ENCODE measurements at regions not wholly inside any gene's neighbourhood (a gene's known extent, or its start where the extent isn't known, plus 50 kb on each side); places are given as distances from the start of the nearest gene placed in this dataset.

- no peak for TF ChIP-seq EP300 (IDR thresholded peaks at IDR 0.05; ENCODE audit: borderline replicate concordance)
- TF ChIP-seq TCF12 (IDR thresholded peaks at IDR 0.05; ENCODE audit: low read depth), result no peak
- no peak for TF ChIP-seq TAF1 (IDR thresholded peaks at IDR 0.05; ENCODE audit: low read depth)
- TF ChIP-seq YY1 (IDR thresholded peaks at IDR 0.05; ENCODE audit: low read depth), result no peak
- no peak for TF ChIP-seq FOXM1 (IDR thresholded peaks at IDR 0.05; ENCODE audit: borderline replicate concordance, low read depth)
- TF ChIP-seq TEAD4 (IDR thresholded peaks at IDR 0.05), result no peak
- TF ChIP-seq, protein P1, sequence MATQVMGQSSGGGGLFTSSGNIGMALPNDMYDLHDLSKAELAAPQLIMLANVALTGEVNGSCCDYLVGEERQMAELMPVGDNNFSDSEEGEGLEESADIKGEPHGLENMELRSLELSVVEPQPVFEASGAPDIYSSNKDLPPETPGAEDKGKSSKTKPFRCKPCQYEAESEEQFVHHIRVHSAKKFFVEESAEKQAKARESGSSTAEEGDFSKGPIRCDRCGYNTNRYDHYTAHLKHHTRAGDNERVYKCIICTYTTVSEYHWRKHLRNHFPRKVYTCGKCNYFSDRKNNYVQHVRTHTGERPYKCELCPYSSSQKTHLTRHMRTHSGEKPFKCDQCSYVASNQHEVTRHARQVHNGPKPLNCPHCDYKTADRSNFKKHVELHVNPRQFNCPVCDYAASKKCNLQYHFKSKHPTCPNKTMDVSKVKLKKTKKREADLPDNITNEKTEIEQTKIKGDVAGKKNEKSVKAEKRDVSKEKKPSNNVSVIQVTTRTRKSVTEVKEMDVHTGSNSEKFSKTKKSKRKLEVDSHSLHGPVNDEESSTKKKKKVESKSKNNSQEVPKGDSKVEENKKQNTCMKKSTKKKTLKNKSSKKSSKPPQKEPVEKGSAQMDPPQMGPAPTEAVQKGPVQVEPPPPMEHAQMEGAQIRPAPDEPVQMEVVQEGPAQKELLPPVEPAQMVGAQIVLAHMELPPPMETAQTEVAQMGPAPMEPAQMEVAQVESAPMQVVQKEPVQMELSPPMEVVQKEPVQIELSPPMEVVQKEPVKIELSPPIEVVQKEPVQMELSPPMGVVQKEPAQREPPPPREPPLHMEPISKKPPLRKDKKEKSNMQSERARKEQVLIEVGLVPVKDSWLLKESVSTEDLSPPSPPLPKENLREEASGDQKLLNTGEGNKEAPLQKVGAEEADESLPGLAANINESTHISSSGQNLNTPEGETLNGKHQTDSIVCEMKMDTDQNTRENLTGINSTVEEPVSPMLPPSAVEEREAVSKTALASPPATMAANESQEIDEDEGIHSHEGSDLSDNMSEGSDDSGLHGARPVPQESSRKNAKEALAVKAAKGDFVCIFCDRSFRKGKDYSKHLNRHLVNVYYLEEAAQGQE (IDR thresholded peaks at IDR 0.05; ENCODE audit: low read depth), result no peak
- TF ChIP-seq NFIC (IDR thresholded peaks at IDR 0.05), result no peak
- no peak for TF ChIP-seq MAX (IDR thresholded peaks at IDR 0.05)
Measured at GRCh38 chr13:57511603-57512002, 119.9 kb upstream of the PCDH17 start.

DNA sequence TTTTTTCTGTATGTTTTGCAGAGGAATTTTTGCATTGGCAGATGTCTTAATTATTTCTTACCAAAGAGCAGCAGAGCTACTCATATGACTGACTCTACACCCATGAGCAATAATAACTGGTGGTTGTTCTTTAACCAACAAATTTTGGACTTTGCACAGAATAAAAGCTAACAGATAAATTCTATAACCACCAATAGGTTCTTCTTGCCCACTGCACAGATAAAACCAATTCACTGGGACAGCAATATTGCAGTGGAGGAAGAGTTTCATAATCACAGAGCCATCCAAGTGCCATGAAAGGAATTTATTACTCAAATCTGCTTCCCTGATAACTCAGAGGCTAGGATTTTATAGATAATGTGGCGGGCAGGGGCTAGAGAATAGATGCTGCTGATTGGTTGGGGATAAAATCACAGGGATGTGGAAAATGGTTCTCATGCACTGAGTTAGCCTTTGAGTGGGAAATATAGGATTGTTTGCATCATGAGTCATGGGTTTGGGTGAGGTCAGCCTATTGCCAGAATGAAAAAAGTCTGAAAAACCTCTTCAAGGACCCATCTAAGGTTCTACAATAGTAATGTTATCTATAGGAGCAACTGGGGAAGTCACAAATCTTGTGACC, 104.3 kb upstream of the PCDH17 start:
- no peak for TF ChIP-seq TCF12 (IDR thresholded peaks at IDR 0.05; ENCODE audit: low read depth)
- TF ChIP-seq TAF1 (IDR thresholded peaks at IDR 0.05; ENCODE audit: low read depth), result no peak
- TF ChIP-seq, protein P1 (IDR thresholded peaks at IDR 0.05; ENCODE audit: low read depth), result no peak
- TF ChIP-seq, protein P2, sequence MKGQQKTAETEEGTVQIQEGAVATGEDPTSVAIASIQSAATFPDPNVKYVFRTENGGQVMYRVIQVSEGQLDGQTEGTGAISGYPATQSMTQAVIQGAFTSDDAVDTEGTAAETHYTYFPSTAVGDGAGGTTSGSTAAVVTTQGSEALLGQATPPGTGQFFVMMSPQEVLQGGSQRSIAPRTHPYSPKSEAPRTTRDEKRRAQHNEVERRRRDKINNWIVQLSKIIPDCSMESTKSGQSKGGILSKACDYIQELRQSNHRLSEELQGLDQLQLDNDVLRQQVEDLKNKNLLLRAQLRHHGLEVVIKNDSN (IDR thresholded peaks at IDR 0.05), result no peak
- TF ChIP-seq CREB1 (IDR thresholded peaks at IDR 0.05; ENCODE audit: low read depth), result no peak
- TF ChIP-seq NFIC (IDR thresholded peaks at IDR 0.05), result no peak
- TF ChIP-seq CEBPB (IDR thresholded peaks at IDR 0.05), result no peak
- TF ChIP-seq FOXM1 (IDR thresholded peaks at IDR 0.05; ENCODE audit: borderline replicate concordance, low read depth), result no peak
- no peak for TF ChIP-seq ZBTB7A (IDR thresholded peaks at IDR 0.05; ENCODE audit: low read depth)
- TF ChIP-seq YY1 (IDR thresholded peaks at IDR 0.05; ENCODE audit: low read depth), result no peak

DNA sequence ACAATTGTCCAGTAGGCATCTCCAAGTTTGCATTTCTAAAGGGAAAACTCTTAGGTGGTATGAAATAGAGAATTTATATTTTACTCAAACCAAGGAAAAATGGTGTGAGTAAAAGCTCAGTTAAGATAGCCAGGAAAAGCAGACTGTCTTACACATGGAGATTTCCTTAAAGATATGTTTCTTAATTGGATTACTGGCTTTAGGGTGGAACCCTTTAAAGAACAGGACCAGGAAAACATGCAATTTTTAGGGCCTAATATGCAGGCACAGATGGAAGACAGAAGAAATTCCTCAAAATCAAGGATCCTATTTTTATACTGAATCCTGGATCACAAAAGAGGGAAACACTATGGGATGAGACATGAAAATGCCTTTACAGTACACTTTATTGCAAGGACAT, 100.3 kb upstream of the PCDH17 start:
- no peak for TF ChIP-seq CREB1 (IDR thresholded peaks at IDR 0.05; ENCODE audit: low read depth)
- TF ChIP-seq TAF1 (IDR thresholded peaks at IDR 0.05; ENCODE audit: low read depth), result no peak
- no peak for TF ChIP-seq EP300 (IDR thresholded peaks at IDR 0.05; ENCODE audit: borderline replicate concordance)
- no peak for TF ChIP-seq EGR1 (IDR thresholded peaks at IDR 0.05)
- TF ChIP-seq, protein P2 (IDR thresholded peaks at IDR 0.05), result no peak
- TF ChIP-seq MAX (IDR thresholded peaks at IDR 0.05), result no peak
- TF ChIP-seq CEBPB (IDR thresholded peaks at IDR 0.05), result no peak
- TF ChIP-seq NFIC (IDR thresholded peaks at IDR 0.05), result no peak
- TF ChIP-seq ZBTB7A (IDR thresholded peaks at IDR 0.05; ENCODE audit: low read depth), result no peak
- TF ChIP-seq FOXM1 (IDR thresholded peaks at IDR 0.05; ENCODE audit: borderline replicate concordance, low read depth), result no peak
- TF ChIP-seq, protein P1 (IDR thresholded peaks at IDR 0.05; ENCODE audit: low read depth), result no peak
- TF ChIP-seq YY1 (IDR thresholded peaks at IDR 0.05; ENCODE audit: low read depth), result no peak
- no peak for TF ChIP-seq TCF12 (IDR thresholded peaks at IDR 0.05; ENCODE audit: low read depth)
- no peak for TF ChIP-seq TEAD4 (IDR thresholded peaks at IDR 0.05)
- no peak for TF ChIP-seq RAD21 (IDR thresholded peaks at IDR 0.05; ENCODE audit: low read depth)

DNA sequence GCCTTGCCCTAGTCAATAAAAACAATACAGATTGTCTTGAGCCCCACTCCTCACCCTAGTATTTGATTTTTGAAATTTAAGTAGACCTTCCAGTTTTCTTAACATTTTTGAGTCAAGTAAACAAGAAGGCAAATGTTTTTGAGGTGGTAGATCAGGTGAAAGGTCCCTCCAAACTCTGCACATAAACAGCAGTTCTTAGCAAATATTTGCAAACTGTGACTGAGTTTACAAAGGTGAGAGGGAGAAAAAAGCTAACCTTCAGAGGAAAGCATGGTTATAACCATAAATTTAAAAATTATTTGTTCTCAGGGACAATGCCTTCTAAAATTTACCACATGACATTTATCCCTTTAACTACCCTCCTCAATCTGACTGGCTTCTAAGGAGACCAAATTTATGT, 84.6 kb upstream of the PCDH17 start:
- no peak for TF ChIP-seq EP300 (IDR thresholded peaks at IDR 0.05; ENCODE audit: borderline replicate concordance)
- no peak for TF ChIP-seq CREB1 (IDR thresholded peaks at IDR 0.05; ENCODE audit: low read depth)
- TF ChIP-seq, protein P2 (IDR thresholded peaks at IDR 0.05), result no peak
- TF ChIP-seq MAX (IDR thresholded peaks at IDR 0.05), result no peak
- no peak for TF ChIP-seq NFIC (IDR thresholded peaks at IDR 0.05)
- no peak for TF ChIP-seq FOXM1 (IDR thresholded peaks at IDR 0.05; ENCODE audit: borderline replicate concordance, low read depth)
- no peak for TF ChIP-seq CEBPB (IDR thresholded peaks at IDR 0.05)
- no peak for TF ChIP-seq TCF12 (IDR thresholded peaks at IDR 0.05; ENCODE audit: low read depth)
- no peak for TF ChIP-seq TAF1 (IDR thresholded peaks at IDR 0.05; ENCODE audit: low read depth)
- no peak for TF ChIP-seq YY1 (IDR thresholded peaks at IDR 0.05; ENCODE audit: low read depth)
- TF ChIP-seq, protein P1 (IDR thresholded peaks at IDR 0.05; ENCODE audit: low read depth), result no peak
- TF ChIP-seq EGR1 (IDR thresholded peaks at IDR 0.05), result no peak
- TF ChIP-seq ZBTB7A (IDR thresholded peaks at IDR 0.05; ENCODE audit: low read depth), result no peak
- TF ChIP-seq TEAD4 (IDR thresholded peaks at IDR 0.05), result no peak
- no peak for TF ChIP-seq RAD21 (IDR thresholded peaks at IDR 0.05; ENCODE audit: low read depth)
